Naive thymus-derived CD4-positive, alpha-beta T cell (primary cell): ENCODE measurements at regions not wholly inside any gene's neighbourhood (a gene's known extent, or its start where the extent isn't known, plus 50 kb on each side); places are given as distances from the start of the nearest gene placed in this dataset.
A peak's percentile ranks its signal among the peaks of the same experiment; 100 is the strongest.

Experiments
- ATAC-seq: fragments of 150-1000 bp; cut with Tn5 transposase; 2 replicates; pipeline ENCODE4 v1.10.0; 2021; ENCODE audit warnings: mild to moderate bottlenecking, moderate library complexity
- CTCF ChIA-PET: fragments of 350-600 bp; sonication (Branson Sonifier 250); formaldehyde crosslinking; loops from one replicate; lab custom pipeline; 2021; ENCODE audit warnings: antibody characterized with exemption; lab: Charles Lee
- POLR2A ChIA-PET: fragments of 350-600 bp; sonication (Branson Sonifier 250); formaldehyde crosslinking; loops from one replicate; lab custom pipeline; 2021; ENCODE audit warnings: antibody characterized with exemption, inconsistent platforms; lab: Charles Lee
- DNase-seq, 9 donors: peaks; one replicate each; pipeline versions ENCODE4 v3.0.0 to v3.0.0-alpha.2; 2020 to 2022; ENCODE audit warnings: mixed read lengths in 1 of 9
- H3K27ac ChIP-seq: one replicate; pipeline ENCODE4 v1.7.0; 2013; ENCODE audit warnings: mild to moderate bottlenecking, low read depth, low read length, moderate library complexity
- H3K27me3 ChIP-seq, 2 donors: one replicate each; pipeline ENCODE4 v1.7.0; 2013; ENCODE audit warnings: low read length in 2 of 2, mild to moderate bottlenecking in 2 of 2, moderate library complexity in 2 of 2; ENCODE audit not compliant: control insufficient read depth in 2 of 2, insufficient read depth in 2 of 2
- H3K36me3 ChIP-seq, 3 experiments: 1 replicate in 2 of 3; 2 replicates in 1 of 3; pipeline ENCODE4 v1.7.0; 2013; ENCODE audit warnings: low read length in 3 of 3, mild to moderate bottlenecking in 3 of 3, moderate library complexity in 1 of 3; ENCODE audit not compliant: insufficient read depth in 3 of 3, control insufficient read depth in 2 of 3
- H3K4me1 ChIP-seq, 2 donors: one replicate each; pipeline ENCODE4 v1.7.0; 2013; ENCODE audit warnings: low read length in 2 of 2, mild to moderate bottlenecking in 2 of 2, moderate library complexity in 1 of 2; ENCODE audit not compliant: control insufficient read depth in 2 of 2, insufficient read depth in 2 of 2
- H3K4me3 ChIP-seq: 2 replicates; pipeline ENCODE4 v1.7.0; 2013; ENCODE audit warnings: mild to moderate bottlenecking, low read length
- H3K9me3 ChIP-seq, 3 experiments: 1 replicate in 2 of 3; 2 replicates in 1 of 3; pipeline ENCODE4 v1.7.0; 2013; ENCODE audit warnings: low read length in 3 of 3; ENCODE audit not compliant: control insufficient read depth in 2 of 3
- H3K27ac Mint-ChIP-seq, 9 donors: one replicate each; pipeline ENCODE4 v1.8.0; 2020 to 2022; ENCODE audit warnings: mixed read lengths in 9 of 9, mild to moderate bottlenecking in 8 of 9, moderate library complexity in 5 of 9, inconsistent platforms in 2 of 9
- H3K27me3 Mint-ChIP-seq, 5 donors: one replicate each; pipeline ENCODE4 v1.8.0; 2021 to 2022; ENCODE audit warnings: mixed read lengths in 5 of 5, mild to moderate bottlenecking in 1 of 5
- H3K36me3 Mint-ChIP-seq, 5 donors: one replicate each; pipeline ENCODE4 v1.8.0; 2020 to 2022; ENCODE audit warnings: mixed read lengths in 5 of 5, mild to moderate bottlenecking in 3 of 5, inconsistent platforms in 1 of 5
- H3K4me1 Mint-ChIP-seq, 7 donors: one replicate each; pipeline ENCODE4 v1.8.0; 2020 to 2022; ENCODE audit warnings: mixed read lengths in 7 of 7, mild to moderate bottlenecking in 3 of 7, inconsistent platforms in 1 of 7
- H3K4me3 Mint-ChIP-seq, 10 donors: one replicate each; pipeline ENCODE4 v1.8.0; 2020 to 2022; ENCODE audit warnings: mild to moderate bottlenecking in 10 of 10, mixed read lengths in 10 of 10, moderate library complexity in 6 of 10, inconsistent platforms in 2 of 10
- H3K9me3 Mint-ChIP-seq, 11 donors: one replicate each; pipeline ENCODE4 v1.8.0; 2020 to 2022; ENCODE audit warnings: mixed read lengths in 11 of 11, mild to moderate bottlenecking in 4 of 11, inconsistent platforms in 1 of 11, moderate library complexity in 1 of 11
- intact Hi-C, 2 donors: fragments of 100-400 bp; cut with micrococcal nuclease; formaldehyde crosslinking; loops; one replicate each; pipeline ENCODE4 v1.15.1; 2023

DNA sequence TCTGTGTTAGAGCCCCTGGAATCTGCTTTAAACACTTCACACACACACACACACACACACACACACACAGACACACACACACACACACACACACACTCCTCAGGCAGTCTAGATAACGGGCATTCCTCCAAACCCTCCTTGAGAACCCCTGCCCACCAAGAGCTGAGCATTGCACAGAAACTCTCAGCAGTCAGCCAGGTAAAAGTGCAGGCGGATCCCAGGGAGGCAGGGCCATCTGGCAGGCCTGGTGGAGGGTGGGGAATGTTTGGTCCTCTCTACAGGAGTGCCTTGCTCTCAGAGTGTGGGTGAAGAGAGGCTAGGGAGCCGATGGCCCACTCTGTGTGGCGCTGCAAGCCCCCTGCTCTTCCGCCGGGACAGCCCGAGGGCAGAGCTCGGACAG, 190.2 kb downstream of the BUD13 start:
- Histone ChIP-seq H3K4me1 (no peaks in the 10 kb centered on the region), H3K9me3 (no peaks in the 10 kb centered on the region), H3K27me3 (no peaks in the 10 kb centered on the region), H3K36me3 (no peaks in the 10 kb centered on the region), H3K4me3 (no peak overlapping the region), H3K27ac (no peak overlapping the region)
- DNase-seq (no peak), ATAC-seq (no peak)
- intact Hi-C loops = no loop called here
- H3K9me3 Mint-ChIP-seq = peaks cover 0 to 8% (median 0%) of the 10 kb centered on the region in 11 donors
- ChIA-PET CTCF (no interaction called here), POLR2A (no interaction called here)
- H3K27ac Mint-ChIP-seq = no peak overlapping the region
- peak overlapping the region in 1 of 10 donors; percentile 41 for H3K4me3 Mint-ChIP-seq
- H3K36me3 Mint-ChIP-seq = no peaks in the 10 kb centered on the region
- H3K27me3 Mint-ChIP-seq = peaks cover 52 to 67% (median 62%) of the 10 kb centered on the region in 5 donors
- H3K4me1 Mint-ChIP-seq = peaks cover 0 to 4% (median 0%) of the 10 kb centered on the region in 7 donors

DNA sequence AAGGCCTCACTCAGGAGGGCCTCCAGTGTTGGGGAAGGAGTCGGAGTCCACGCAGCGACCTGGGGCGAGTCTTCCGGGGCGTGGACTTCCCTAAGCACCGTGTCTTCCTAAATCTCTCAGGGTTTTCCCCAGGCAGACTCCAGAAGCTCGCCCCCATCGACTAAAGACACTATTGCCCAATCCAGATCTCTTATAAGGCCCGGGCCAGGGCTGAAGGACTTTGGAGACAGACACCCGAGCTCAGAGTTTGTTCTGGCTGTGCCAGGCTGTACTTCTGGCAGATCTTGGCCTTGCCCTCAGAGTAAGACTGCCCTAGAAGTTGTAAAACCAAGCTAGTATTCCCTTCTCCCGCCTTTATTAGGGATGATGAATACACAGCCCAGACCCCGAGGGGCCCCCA, 191.4 kb downstream of the BUD13 start:
- Histone ChIP-seq H3K36me3 (no peaks in the 10 kb centered on the region), H3K4me1 (no peaks in the 10 kb centered on the region), H3K4me3 (no peak overlapping the region), H3K9me3 (no peaks in the 10 kb centered on the region), H3K27ac (no peak overlapping the region), H3K27me3 (peaks cover 0 to 2% of the 10 kb centered on the region in 2 donors)
- Mint-ChIP-seq H3K27me3 (peaks cover 61 to 74% (median 70%) of the 10 kb centered on the region in 5 donors), H3K27ac (no peak overlapping the region), H3K4me3 (no peak overlapping the region), H3K4me1 (peaks cover 0 to 4% (median 0%) of the 10 kb centered on the region in 7 donors), H3K36me3 (no peaks in the 10 kb centered on the region), H3K9me3 (peaks cover 0 to 6% (median 0%) of the 10 kb centered on the region in 11 donors)
- ATAC-seq (no peak), DNase-seq (no peak)
- intact Hi-C loops = no loop called here
- CTCF ChIA-PET = no interaction called here
- POLR2A ChIA-PET = no interaction called here

DNA sequence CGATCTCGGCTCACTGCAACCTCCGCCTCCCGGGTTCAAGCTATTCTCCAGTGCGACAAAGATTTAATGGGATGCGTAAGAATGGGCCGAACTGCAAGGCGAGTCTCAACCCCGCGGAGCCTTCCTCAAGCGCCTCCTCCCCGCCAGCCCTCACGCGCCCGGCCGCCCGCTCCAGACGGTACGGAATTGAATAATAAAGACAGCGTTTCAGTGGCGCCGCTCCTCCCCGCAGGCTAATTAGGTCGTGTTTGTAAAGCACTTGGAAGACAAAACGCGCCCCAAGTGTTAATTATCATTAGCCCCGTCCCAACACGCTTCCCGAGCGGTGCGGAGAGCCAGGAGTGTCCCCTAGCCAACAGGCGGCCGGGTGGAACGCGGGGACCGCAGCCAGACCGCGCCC, 192.0 kb downstream of the BUD13 start:
- no peak overlapping the region for H3K27ac Mint-ChIP-seq
- H3K9me3 Mint-ChIP-seq = peaks cover 0 to 6% (median 0%) of the 10 kb centered on the region in 11 donors
- H3K4me1 Mint-ChIP-seq = peaks cover 0 to 4% (median 0%) of the 10 kb centered on the region in 7 donors
- no peaks in the 10 kb centered on the region for H3K36me3 Mint-ChIP-seq
- Histone ChIP-seq H3K27ac (no peak overlapping the region), H3K4me1 (no peaks in the 10 kb centered on the region), H3K9me3 (no peaks in the 10 kb centered on the region), H3K4me3 (no peak overlapping the region), H3K36me3 (no peaks in the 10 kb centered on the region), H3K27me3 (peaks cover 0 to 2% of the 10 kb centered on the region in 2 donors)
- intact Hi-C loops = no loop called here
- ChIA-PET POLR2A (no interaction called here), CTCF (interaction anchor here (0.6 kb wide), 1 partner anchor 13 kb away, joined by 3 read pairs; no protein-coding TSS in a partner anchor)
- H3K27me3 Mint-ChIP-seq = peaks cover 63 to 71% (median 66%) of the 10 kb centered on the region in 5 donors
- H3K4me3 Mint-ChIP-seq = no peak overlapping the region
- no peak for ATAC-seq
- DNase-seq = no peak

DNA sequence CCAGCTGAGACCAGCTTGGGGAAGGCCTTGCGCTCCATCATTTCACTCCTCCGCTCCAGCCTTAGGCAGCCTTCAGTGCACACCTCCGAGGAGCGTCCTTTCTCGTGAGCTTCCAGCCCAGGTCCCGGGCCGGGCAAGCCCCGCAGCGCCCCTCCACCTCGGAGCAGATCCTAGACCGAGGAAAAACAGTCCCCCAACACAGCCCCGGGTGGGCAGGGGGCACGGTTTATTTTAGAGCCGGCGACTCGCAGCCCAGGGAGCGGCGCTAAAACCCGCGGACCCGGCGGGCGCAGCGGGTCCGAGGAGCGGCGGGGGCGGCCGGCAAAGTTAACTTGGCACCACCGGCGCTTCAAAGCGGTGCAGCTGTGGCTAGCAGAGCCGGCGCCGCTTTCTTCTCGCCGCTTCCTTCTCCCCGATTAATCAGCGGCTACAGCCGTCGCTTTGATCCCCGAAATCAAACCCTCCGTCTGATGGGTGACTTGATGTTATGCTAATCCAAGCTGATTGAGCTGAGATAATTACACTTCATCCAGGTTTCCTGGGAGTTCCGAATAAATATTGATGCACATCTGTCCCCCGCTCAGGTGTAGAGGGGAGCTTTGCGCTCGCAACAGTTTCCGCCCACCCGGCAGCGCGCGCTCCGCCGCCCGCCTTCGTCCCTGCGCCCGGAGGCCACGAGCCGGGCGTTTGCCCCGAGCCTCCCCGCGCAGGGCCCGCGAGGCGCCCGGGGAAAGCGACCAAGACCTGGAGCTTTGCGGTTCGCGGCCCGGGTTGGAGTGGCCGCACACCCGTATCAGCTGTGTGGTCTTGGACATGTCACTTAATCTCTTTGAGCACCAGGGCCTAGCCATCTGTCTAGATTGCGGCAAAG, 192.7 kb downstream of the BUD13 start:
- peaks cover 0 to 4% (median 0%) of the 10 kb centered on the region in 7 donors for H3K4me1 Mint-ChIP-seq
- H3K27ac Mint-ChIP-seq = no peak overlapping the region
- ATAC-seq (no peak), DNase-seq (no peak)
- Histone ChIP-seq H3K9me3 (no peaks in the 10 kb centered on the region), H3K4me3 (no peak overlapping the region), H3K27me3 (peaks cover 0 to 2% of the 10 kb centered on the region in 2 donors), H3K27ac (no peak overlapping the region), H3K36me3 (no peaks in the 10 kb centered on the region), H3K4me1 (no peaks in the 10 kb centered on the region)
- no peaks in the 10 kb centered on the region for H3K36me3 Mint-ChIP-seq
- CTCF ChIA-PET = interaction anchor here (0.6 kb wide), 1 partner anchor 14 kb away, joined by 3 read pairs; no protein-coding TSS in a partner anchor
- H3K4me3 Mint-ChIP-seq = no peak overlapping the region
- intact Hi-C loops = no loop called here
- POLR2A ChIA-PET = no interaction called here
- peaks cover 63 to 66% (median 65%) of the 10 kb centered on the region in 5 donors for H3K27me3 Mint-ChIP-seq
- peaks cover 0 to 6% (median 0%) of the 10 kb centered on the region in 11 donors for H3K9me3 Mint-ChIP-seq

DNA sequence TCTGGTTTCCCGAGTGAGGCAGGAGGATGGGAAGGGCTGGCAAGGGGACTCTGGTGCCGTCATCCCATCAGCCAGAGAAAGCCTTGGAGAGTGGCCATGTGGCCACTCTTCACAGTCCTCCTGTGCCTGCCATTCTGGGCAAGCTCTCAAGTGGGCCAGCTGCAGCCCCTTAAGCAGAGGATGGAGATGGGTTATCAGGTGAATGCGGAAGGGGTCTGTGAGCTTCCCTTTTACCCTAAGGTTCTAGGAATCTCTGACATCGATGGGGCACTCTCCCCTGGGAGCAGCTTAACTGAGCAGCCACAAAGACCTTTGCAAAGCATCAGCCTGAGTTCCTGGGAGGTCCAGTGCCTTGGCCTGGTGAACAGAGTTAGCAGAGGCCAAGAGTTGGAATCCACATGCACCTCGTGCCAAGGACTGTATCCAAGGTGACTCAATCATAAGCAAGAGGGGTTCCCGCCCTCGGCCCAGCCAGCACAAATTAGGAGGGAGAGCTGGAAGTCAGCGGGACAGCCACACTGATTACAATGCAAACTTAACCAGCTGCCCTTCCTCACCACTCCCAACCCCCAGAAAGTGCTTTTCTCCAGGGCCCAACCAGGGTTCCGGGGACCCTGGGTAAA, 193.6 kb downstream of the BUD13 start:
- Histone ChIP-seq H3K27ac (no peak overlapping the region), H3K4me1 (no peaks in the 10 kb centered on the region), H3K36me3 (no peaks in the 10 kb centered on the region), H3K27me3 (peaks cover 0 to 2% of the 10 kb centered on the region in 2 donors), H3K9me3 (no peaks in the 10 kb centered on the region), H3K4me3 (no peak overlapping the region)
- ChIA-PET CTCF (no interaction called here), POLR2A (no interaction called here)
- no peak for DNase-seq
- intact Hi-C loops = no loop called here
- no peak for ATAC-seq
- H3K4me1 Mint-ChIP-seq = peaks cover 0 to 4% (median 0%) of the 10 kb centered on the region in 7 donors
- H3K36me3 Mint-ChIP-seq = no peaks in the 10 kb centered on the region
- H3K27me3 Mint-ChIP-seq = peaks cover 57 to 60% (median 58%) of the 10 kb centered on the region in 5 donors
- H3K27ac Mint-ChIP-seq = no peak overlapping the region
- no peak overlapping the region for H3K4me3 Mint-ChIP-seq
- peaks cover 0 to 6% (median 0%) of the 10 kb centered on the region in 11 donors for H3K9me3 Mint-ChIP-seq

DNA sequence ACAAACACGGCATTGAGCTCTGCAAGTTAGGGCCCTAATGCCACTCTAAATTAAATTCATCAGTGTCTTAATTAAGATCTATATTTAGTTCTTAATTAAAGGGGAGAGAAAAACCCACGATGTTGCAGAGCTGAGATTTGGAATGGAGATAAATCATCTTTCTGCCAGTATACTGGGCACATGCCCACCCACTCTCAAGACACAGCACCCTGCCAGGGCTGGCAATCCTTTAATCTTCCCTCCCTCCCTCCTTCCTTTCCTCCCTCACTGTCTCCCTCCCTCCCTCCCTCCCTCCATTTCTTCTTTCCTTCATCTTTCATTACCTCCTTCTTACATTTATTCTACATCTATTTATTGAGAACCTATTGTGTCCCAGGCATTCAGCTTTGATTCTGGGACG, 194.8 kb downstream of the BUD13 start:
- ChIA-PET CTCF (interaction anchor here (0.6 kb wide), 1 partner anchor 11 kb away, joined by 3 read pairs; no protein-coding TSS in a partner anchor), POLR2A (no interaction called here)
- H3K4me3 Mint-ChIP-seq = no peak overlapping the region
- no peaks in the 10 kb centered on the region for H3K36me3 ChIP-seq
- peaks cover 47 to 56% (median 49%) of the 10 kb centered on the region in 5 donors for H3K27me3 Mint-ChIP-seq
- intact Hi-C loops = no loop called here
- peaks cover 0 to 6% (median 0%) of the 10 kb centered on the region in 11 donors for H3K9me3 Mint-ChIP-seq
- H3K27ac ChIP-seq = no peak overlapping the region
- peaks cover 0 to 2% of the 10 kb centered on the region in 2 donors for H3K27me3 ChIP-seq
- H3K27ac Mint-ChIP-seq = no peak overlapping the region
- H3K4me1 ChIP-seq = no peaks in the 10 kb centered on the region
- no peak overlapping the region for H3K4me3 ChIP-seq
- DNase-seq (no peak), ATAC-seq (no peak)
- H3K36me3 Mint-ChIP-seq = no peaks in the 10 kb centered on the region
- peaks cover 0 to 4% (median 0%) of the 10 kb centered on the region in 7 donors for H3K4me1 Mint-ChIP-seq
- no peaks in the 10 kb centered on the region for H3K9me3 ChIP-seq
